Keratinocyte (primary cell): ENCODE measurements at regions not wholly inside any gene's neighbourhood (a gene's known extent, or its start where the extent isn't known, plus 50 kb on each side); places are given as distances from the start of the nearest gene placed in this dataset.

Experiments used
- CTCF ChIP-seq, 3 experiments: IDR thresholded peaks in 1 of 3; conservative IDR thresholded peaks in 1 of 3; optimal IDR thresholded peaks in 1 of 3; 2 replicates in 2 of 3; 3 replicates in 1 of 3; pipeline versions ENCODE3 to v1.5.1; 2011; ENCODE audit warnings: low read length in 3 of 3, mild to moderate bottlenecking in 3 of 3, moderate library complexity in 2 of 3, control low read depth in 1 of 3, inconsistent platforms in 1 of 3; ENCODE audit not compliant: insufficient read depth in 2 of 3; ENCODE audit errors: extremely low read depth in 1 of 3
- EZH2 ChIP-seq: IDR thresholded peaks from one replicate; pipeline ENCODE4 v1.6.1; 2012; ENCODE audit warnings: inconsistent platforms, mild to moderate bottlenecking, low read length, moderate library complexity

- no peak for TF ChIP-seq CTCF (optimal IDR thresholded peaks at IDR 0.05 in 1 of 3, IDR thresholded peaks at IDR 0.05 in 1 of 3, conservative IDR thresholded peaks at IDR 0.05 in 1 of 3; ENCODE audit: extremely low read depth in 1 of 3, insufficient read depth in 2 of 3, low read length in 3 of 3)
- no peak for TF ChIP-seq EZH2
Measured at GRCh38 chr14:84436528-84436927, 1093.4 kb upstream of the FLRT2 start.
